Prostate gland (tissue), 2 donors: ENCODE measurements at regions not wholly inside any gene's neighbourhood (a gene's known extent, or its start where the extent isn't known, plus 50 kb on each side); places are given as distances from the start of the nearest gene placed in this dataset.

ENCODE experiments used
- DNase-seq: peaks from one replicate; pipeline ENCODE4 v3.0.0-alpha.2; 2019; ENCODE audit warnings: low spot score
- H3K27ac ChIP-seq, 2 donors: fragments of 200-600 bp; sonication (generic); 2 replicates each; pipeline ENCODE4 v1.5.1; 2017 to 2019
- H3K27me3 ChIP-seq: fragments of 200-600 bp; sonication (generic); replicated peaks from 2 replicates; pipeline ENCODE4 v1.5.1; 2019; ENCODE audit not compliant: insufficient read depth
- H3K36me3 ChIP-seq, 2 donors: fragments of 200-600 bp; sonication (generic); 1 replicate in 1 of 2; 2 replicates in 1 of 2; pipeline versions ENCODE4 v1.5.1 to v1.8.1; 2017 to 2019
- H3K4me1 ChIP-seq: fragments of 200-600 bp; sonication (generic); replicated peaks from 2 replicates; pipeline ENCODE4 v1.5.1; 2019
- H3K4me3 ChIP-seq, 2 donors: fragments of 200-600 bp; sonication (generic); 2 replicates each; pipeline ENCODE4 v1.5.1; 2017 to 2019
- H3K9me3 ChIP-seq: fragments of 200-600 bp; sonication (generic); 2 replicates; pipeline ENCODE4 v1.5.1; 2017
- CTCF ChIP-seq, 4 experiments: fragments of 200-600 bp in 2 of 4; fragments of 450-650 bp in 2 of 4; sonication (generic) in 2 of 4; IDR thresholded peaks; 1 replicate in 3 of 4; 2 replicates in 1 of 4; pipeline ENCODE4 v1.5.1; 2016 to 2019; ENCODE audit warnings: antibody characterized with exemption in 4 of 4, mild to moderate bottlenecking in 2 of 4, moderate library complexity in 2 of 4
- POLR2A ChIP-seq: fragments of 450-650 bp; IDR thresholded peaks from one replicate; pipeline ENCODE4 v1.6.1; 2016; ENCODE audit warnings: antibody characterized with exemption, mild to moderate bottlenecking
- POLR2AphosphoS5 ChIP-seq: sonication (generic); formaldehyde crosslinking; IDR thresholded peaks from one replicate; pipeline ENCODE4 v1.6.1; 2017; ENCODE audit warnings: antibody characterized with exemption
- WGBS: methylation state at CpG from one replicate; pipeline ENCODE4 v1.1.5; 2018; 5-methylcytosine and 5-hydroxymethylcytosine counted together
- intact Hi-C: fragments of 100-400 bp; cut with DNase I; formaldehyde crosslinking; loops from one replicate; pipeline ENCODE4 v1.14.2; 2022

GRCh38 chr7:106451171-106451570 lies 166.4 kb upstream of the NAMPT start:
- intact Hi-C loops = no loop called here
- H3K4me1 ChIP-seq = no peaks in the 10 kb centered on the region
- DNase-seq = no peak
- TF ChIP-seq POLR2A (no peak), CTCF (IDR thresholded peaks at IDR 0.05) (no peak), POLR2AphosphoS5 (no peak)
- H3K9me3 ChIP-seq = no peaks in the 10 kb centered on the region
- H3K27me3 ChIP-seq = no peaks in the 10 kb centered on the region
- H3K4me3 ChIP-seq = no peak overlapping the region
- H3K27ac ChIP-seq = no peak overlapping the region
- H3K36me3 ChIP-seq = no peaks in the 10 kb centered on the region
- WGBS = 94% methylated on average over 4 of the region's 4 CpGs

GRCh38 chr7:106450716-106451115 lies 165.9 kb upstream of the NAMPT start:
- H3K27ac ChIP-seq = no peak overlapping the region
- H3K27me3 ChIP-seq = no peaks in the 10 kb centered on the region
- 91% methylated on average over 3 of the region's 3 CpGs for WGBS
- H3K36me3 ChIP-seq = no peaks in the 10 kb centered on the region
- no peak overlapping the region for H3K4me3 ChIP-seq
- intact Hi-C loops = no loop called here
- no peak for DNase-seq
- no peak for TF ChIP-seq CTCF (IDR thresholded peaks at IDR 0.05)
- no peaks in the 10 kb centered on the region for H3K4me1 ChIP-seq
- no peaks in the 10 kb centered on the region for H3K9me3 ChIP-seq

GRCh38 chr7:106448992-106449859 lies 164.4 kb upstream of the NAMPT start:
- Histone ChIP-seq H3K27ac (no peak overlapping the region), H3K9me3 (no peaks in the 10 kb centered on the region), H3K4me3 (no peak overlapping the region), H3K4me1 (no peaks in the 10 kb centered on the region), H3K36me3 (no peaks in the 10 kb centered on the region), H3K27me3 (no peaks in the 10 kb centered on the region)
- no peak for DNase-seq
- WGBS = 83% methylated on average over 7 of the region's 7 CpGs
- intact Hi-C loops = no loop called here
- TF ChIP-seq CTCF (IDR thresholded peaks at IDR 0.05) (no peak), POLR2AphosphoS5 (no peak), POLR2A (no peak)

GRCh38 chr7:106448346-106448991 lies 163.7 kb upstream of the NAMPT start:
- 77% methylated on average over 1 of the region's 1 CpG for WGBS
- Histone ChIP-seq H3K4me3 (no peak overlapping the region), H3K4me1 (no peaks in the 10 kb centered on the region), H3K9me3 (no peaks in the 10 kb centered on the region), H3K27me3 (no peaks in the 10 kb centered on the region), H3K36me3 (no peaks in the 10 kb centered on the region), H3K27ac (no peak overlapping the region)
- intact Hi-C loops = no loop called here
- DNase-seq = no peak
- TF ChIP-seq POLR2A (no peak), POLR2AphosphoS5 (no peak), CTCF (IDR thresholded peaks at IDR 0.05) (no peak)
